Transverse colon (tissue), 4 donors: ENCODE measurements at regions not wholly inside any gene's neighbourhood (a gene's known extent, or its start where the extent isn't known, plus 50 kb on each side); places are given as distances from the start of the nearest gene placed in this dataset.

Experiments used
- DNase-seq: peaks from one replicate; pipeline ENCODE4 v3.0.0-alpha.2; 2019
- H3K27ac ChIP-seq, 4 donors: fragments of 200-600 bp; sonication (generic); 2 replicates each; pipeline ENCODE4 v1.5.1; 2016 to 2018; ENCODE audit warnings: inconsistent platforms in 4 of 4
- H3K27me3 ChIP-seq: fragments of 200-600 bp; sonication (generic); 2 replicates; pipeline ENCODE4 v1.5.1; 2017; ENCODE audit warnings: inconsistent platforms
- H3K36me3 ChIP-seq, 4 donors: fragments of 200-600 bp; sonication (generic); 2 replicates each; pipeline ENCODE4 v1.5.1; 2017 to 2019; ENCODE audit warnings: inconsistent platforms in 4 of 4
- H3K4me1 ChIP-seq, 4 donors: fragments of 200-600 bp; sonication (generic); 2 replicates each; pipeline ENCODE4 v1.5.1; 2017 to 2020; ENCODE audit warnings: inconsistent platforms in 4 of 4
- H3K4me3 ChIP-seq, 4 donors: fragments of 200-600 bp; sonication (generic); 1 replicate in 1 of 4; 2 replicates in 3 of 4; pipeline versions ENCODE4 v1.5.1 to v1.6.1; 2017 to 2019; ENCODE audit warnings: inconsistent platforms in 4 of 4
- H3K9me3 ChIP-seq, 2 donors: fragments of 200-600 bp; sonication (generic); 2 replicates each; pipeline ENCODE4 v1.5.1; 2017 to 2019; ENCODE audit warnings: inconsistent platforms in 2 of 2
- CTCF ChIP-seq, 5 experiments: fragments of 200-600 bp in 3 of 5; fragments of 450-650 bp in 2 of 5; sonication (generic) in 3 of 5; IDR thresholded peaks; 1 replicate in 2 of 5; 2 replicates in 3 of 5; pipeline ENCODE4 v1.5.1; 2016 to 2017; ENCODE audit warnings: antibody characterized with exemption in 5 of 5, inconsistent platforms in 3 of 5, mild to moderate bottlenecking in 2 of 5, moderate library complexity in 1 of 5
- EP300 ChIP-seq: sonication (generic); formaldehyde crosslinking; IDR thresholded peaks from one replicate; pipeline ENCODE4 v1.6.1; 2017; ENCODE audit warnings: antibody characterized with exemption, low read depth
- POLR2A ChIP-seq: fragments of 450-650 bp; IDR thresholded peaks from one replicate; pipeline ENCODE4 v1.6.1; 2016; ENCODE audit warnings: antibody characterized with exemption, mild to moderate bottlenecking, moderate library complexity
- POLR2AphosphoS5 ChIP-seq, 3 donors: sonication (generic); formaldehyde crosslinking; IDR thresholded peaks; one replicate each; pipeline ENCODE4 v1.6.1; 2016; ENCODE audit warnings: antibody characterized with exemption in 3 of 3
- WGBS, 2 donors: methylation state at CpG; one replicate each; pipeline ENCODE4 v1.1.5; 2018; ENCODE audit warnings: low coverage in 1 of 2; 5-methylcytosine and 5-hydroxymethylcytosine counted together
- in situ Hi-C, 4 donors: fragments of 200-750 bp; cut with MboI; loops; one replicate each; pipeline versions ENCODE4 v1.15.0 to v1.15.1; 2017; ENCODE audit warnings: low sequenced_read_pairs in 3 of 4, low pct_ligation_motif_present in 1 of 4, low pct_unique_long_range_greater_than_20kb in 1 of 4
- intact Hi-C: fragments of 100-400 bp; cut with DNase I; formaldehyde crosslinking; loops from one replicate; pipeline ENCODE4 v1.15.1; 2023; ENCODE audit warnings: low total_unique reads

DNA sequence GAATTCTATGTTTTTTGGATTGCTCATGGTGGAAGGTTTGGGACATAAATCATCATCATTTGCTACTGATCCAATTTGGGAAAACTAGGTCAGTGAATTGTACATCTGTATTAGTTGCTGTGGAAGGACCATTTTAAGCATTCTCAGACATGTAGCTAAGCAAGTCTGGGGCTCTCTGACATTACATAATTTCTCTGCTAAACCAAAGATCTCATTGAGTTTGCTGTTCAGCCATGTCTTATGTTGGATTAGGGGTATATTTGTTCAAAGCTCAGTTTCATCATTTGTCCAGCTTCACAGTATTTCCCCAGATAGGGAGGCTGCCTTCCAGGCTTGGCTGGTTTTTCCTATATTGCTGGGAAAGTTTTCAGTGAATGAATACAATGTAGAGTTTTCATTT is 399.7 kb downstream of the MTX2 start:
- Histone ChIP-seq H3K4me3 (no peak overlapping the region), H3K27ac (no peak overlapping the region), H3K36me3 (no peaks in the 10 kb centered on the region), H3K4me1 (peaks cover 0 to 6% (median 0%) of the 10 kb centered on the region in 4 donors), H3K27me3 (no peaks in the 10 kb centered on the region), H3K9me3 (no peaks in the 10 kb centered on the region)
- no peak for DNase-seq
- intact Hi-C loops (no loop called here), in situ Hi-C loops (loop anchor here in 3 of 4 donors (25.0 kb wide), 1 partner anchor 468 kb away; no protein-coding TSS in a partner anchor)
- no peak for TF ChIP-seq POLR2AphosphoS5 (IDR thresholded peaks at IDR 0.05)
- no peak for TF ChIP-seq EP300
- TF ChIP-seq POLR2A, result no peak
- no peak for TF ChIP-seq CTCF (IDR thresholded peaks at IDR 0.05)

DNA sequence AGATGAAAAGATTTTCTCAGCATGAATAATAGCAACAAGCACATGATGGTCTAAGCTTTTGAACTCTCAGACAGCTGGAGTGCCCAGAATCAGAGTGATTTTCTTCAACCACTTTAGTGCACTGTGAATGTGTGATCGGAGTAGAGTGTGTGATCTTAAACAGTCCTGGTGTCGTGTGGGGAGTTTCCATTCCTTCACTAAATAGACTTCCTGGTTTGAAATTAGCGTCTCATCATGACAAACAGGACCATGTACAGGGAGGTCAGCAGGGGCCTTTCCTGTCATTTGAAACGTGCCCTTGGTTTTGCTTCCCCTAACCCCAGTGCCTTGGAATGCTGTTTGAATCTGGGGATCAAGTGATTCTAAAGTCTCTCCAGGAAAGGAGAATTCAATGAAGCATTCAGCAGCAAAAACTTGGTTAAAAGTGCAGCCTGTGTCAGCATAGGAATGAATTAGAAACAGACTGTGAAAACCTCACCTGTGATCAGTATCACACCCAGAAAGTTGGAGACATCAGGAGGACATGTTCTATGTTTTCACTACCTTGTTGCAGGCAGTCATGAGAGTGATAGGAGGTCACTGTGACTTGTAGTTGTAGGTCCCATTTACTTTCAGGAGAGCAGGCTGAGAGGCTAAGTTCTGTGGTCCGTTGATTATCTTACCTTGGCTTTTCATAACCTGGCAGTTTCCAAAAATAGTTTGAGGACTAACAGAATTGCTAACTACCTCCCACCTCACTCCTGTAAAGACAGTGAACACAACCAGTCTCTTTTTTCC is 400.3 kb downstream of the MTX2 start:
- no peak for DNase-seq
- no peaks in the 10 kb centered on the region for H3K27me3 ChIP-seq
- peaks cover 0 to 6% (median 0%) of the 10 kb centered on the region in 4 donors for H3K4me1 ChIP-seq
- TF ChIP-seq POLR2A, result no peak
- TF ChIP-seq CTCF (IDR thresholded peaks at IDR 0.05), result no peak
- TF ChIP-seq EP300, result no peak
- no peak for TF ChIP-seq POLR2AphosphoS5 (IDR thresholded peaks at IDR 0.05)
- no peak overlapping the region for H3K4me3 ChIP-seq
- in situ Hi-C loops (loop anchor here in 3 of 4 donors (25.0 kb wide), 1 partner anchor 468 kb away; no protein-coding TSS in a partner anchor), intact Hi-C loops (no loop called here)
- WGBS, 2 donors, result 47 to 50% methylated on average over 3 to 5 of the region's 5 CpGs
- no peak overlapping the region for H3K27ac ChIP-seq
- no peaks in the 10 kb centered on the region for H3K36me3 ChIP-seq
- no peaks in the 10 kb centered on the region for H3K9me3 ChIP-seq

DNA sequence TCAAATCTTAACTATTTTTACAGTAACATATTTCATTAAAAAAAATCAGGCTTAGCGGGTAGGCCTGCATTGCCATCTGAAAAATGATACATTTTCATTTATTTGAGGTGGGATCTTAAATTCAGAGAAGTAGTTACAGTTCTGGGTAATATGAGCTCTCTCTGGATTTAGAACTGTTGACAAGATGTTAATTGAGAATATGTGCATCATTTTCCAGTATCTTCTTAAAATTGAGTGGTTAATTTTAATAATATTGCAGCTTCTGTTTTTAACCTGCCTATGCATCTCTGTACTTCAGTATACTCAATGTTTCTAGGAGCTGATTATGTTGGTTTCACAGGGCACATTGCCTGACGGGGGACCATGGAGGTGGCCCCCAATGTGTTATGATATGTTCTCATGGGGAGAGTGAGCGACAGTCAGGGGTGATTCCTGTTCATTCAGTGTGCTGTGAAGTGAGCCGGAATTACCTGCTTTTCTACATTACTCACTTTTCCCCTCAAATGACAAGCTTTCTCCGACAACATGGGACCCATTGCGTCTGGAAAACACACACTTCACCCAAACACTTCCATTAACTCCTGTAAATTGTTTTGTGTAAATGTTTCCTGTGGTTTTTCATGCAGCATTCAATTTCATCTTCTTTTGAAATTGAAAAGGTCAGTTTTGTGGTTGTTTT is 406.2 kb downstream of the MTX2 start:
- 88 to 90% methylated on average over 6 of the region's 6 CpGs for WGBS, 2 donors
- no peaks in the 10 kb centered on the region for H3K4me1 ChIP-seq
- H3K36me3 ChIP-seq, result no peaks in the 10 kb centered on the region
- no peak for DNase-seq
- TF ChIP-seq POLR2AphosphoS5 (IDR thresholded peaks at IDR 0.05) (no peak), EP300 (no peak), POLR2A (no peak), CTCF (IDR thresholded peaks at IDR 0.05) (no peak)
- no peaks in the 10 kb centered on the region for H3K27me3 ChIP-seq
- intact Hi-C loops (no loop called here), in situ Hi-C loops (no loop called here)
- no peak overlapping the region for H3K4me3 ChIP-seq
- H3K27ac ChIP-seq, result no peak overlapping the region
- no peaks in the 10 kb centered on the region for H3K9me3 ChIP-seq

DNA sequence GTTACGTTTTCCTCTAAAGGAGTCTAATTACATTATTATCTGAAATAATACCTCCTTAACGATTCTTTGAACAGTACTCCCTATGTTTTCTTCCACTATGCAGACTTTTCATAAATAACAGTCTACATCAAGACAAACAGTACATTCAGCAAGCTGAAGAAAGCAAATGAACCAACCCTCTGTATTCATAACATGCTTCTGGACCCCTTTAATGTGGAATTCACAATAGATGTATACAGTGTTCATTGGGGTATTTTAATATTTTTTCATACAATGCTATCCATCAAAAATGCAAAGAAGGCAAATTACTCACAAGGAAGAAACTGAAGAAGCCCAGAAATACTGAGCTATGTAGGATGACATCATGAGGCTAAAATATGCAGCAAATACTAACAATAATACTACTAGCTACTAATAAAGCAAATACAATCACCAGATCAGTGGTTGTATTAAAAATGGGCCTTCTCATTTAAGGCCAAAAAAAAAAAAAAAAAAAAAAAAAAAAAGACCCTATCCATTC is 408.6 kb downstream of the MTX2 start:
- TF ChIP-seq POLR2A (no peak), CTCF (IDR thresholded peaks at IDR 0.05) (no peak), POLR2AphosphoS5 (IDR thresholded peaks at IDR 0.05) (no peak), EP300 (no peak)
- DNase-seq, result no peak
- H3K4me3 ChIP-seq, result no peak overlapping the region
- in situ Hi-C loops (no loop called here), intact Hi-C loops (no loop called here)
- H3K36me3 ChIP-seq, result no peaks in the 10 kb centered on the region
- H3K27me3 ChIP-seq, result no peaks in the 10 kb centered on the region
- peaks cover 0 to 4% (median 2%) of the 10 kb centered on the region in 4 donors for H3K4me1 ChIP-seq
- WGBS, 2 donors, result 80 to 84% methylated on average over 2 of the region's 2 CpGs
- no peaks in the 10 kb centered on the region for H3K9me3 ChIP-seq
- H3K27ac ChIP-seq, result no peak overlapping the region
